GM12873 (cell line): ENCODE measurements at regions not wholly inside any gene's neighbourhood (a gene's known extent, or its start where the extent isn't known, plus 50 kb on each side); places are given as distances from the start of the nearest gene placed in this dataset.

Experiments
- CTCF ChIP-seq: IDR thresholded peaks from 2 replicates; pipeline ENCODE4 v1.5.1; 2012; ENCODE audit warnings: low read depth, mild to moderate bottlenecking, moderate library complexity, low read length, control low read depth; ENCODE audit not compliant: insufficient read depth; ENCODE audit errors: missing control alignments

GRCh38 chr1:232561381-232561780 lies 68.6 kb downstream of the SIPA1L2 start:
- TF ChIP-seq CTCF = no peak

- no peak for TF ChIP-seq CTCF
Observed at GRCh38 chr1:232560940-232561339, 69.0 kb downstream of the SIPA1L2 start.

GRCh38 chr1:232558954-232559353 lies 71.0 kb downstream of the SIPA1L2 start:
- no peak for TF ChIP-seq CTCF

GRCh38 chr1:232557502-232558191 lies 72.3 kb downstream of the SIPA1L2 start:
- no peak for TF ChIP-seq CTCF

- no peak for TF ChIP-seq CTCF
Observed at GRCh38 chr1:232557096-232557495, 72.8 kb downstream of the SIPA1L2 start.

GRCh38 chr1:232556351-232556750 lies 73.6 kb downstream of the SIPA1L2 start:
- no peak for TF ChIP-seq CTCF

GRCh38 chr1:232555494-232556210 lies 74.3 kb downstream of the SIPA1L2 start:
- no peak for TF ChIP-seq CTCF
